Common myeloid progenitor, CD34-positive (primary cell): ENCODE measurements at regions not wholly inside any gene's neighbourhood (a gene's known extent, or its start where the extent isn't known, plus 50 kb on each side); places are given as distances from the start of the nearest gene placed in this dataset.

ENCODE experiments used
- CTCF ChIA-PET: fragments of 350-600 bp; sonication (Branson Sonifier 250); formaldehyde crosslinking; loops from one replicate; lab custom pipeline; 2021; ENCODE audit warnings: antibody characterized with exemption; lab: Charles Lee
- POLR2A ChIA-PET: fragments of 350-600 bp; sonication (Branson Sonifier 250); formaldehyde crosslinking; loops from one replicate; lab custom pipeline; 2021; ENCODE audit warnings: antibody characterized with exemption; lab: Charles Lee
- DNase-seq, 3 donors: peaks; one replicate each; pipeline versions ENCODE4 v3.0.0 to v3.0.0-alpha.2; 2013
- H3K27ac ChIP-seq, 2 experiments: 1 replicate in 1 of 2; 2 replicates in 1 of 2; pipeline ENCODE4 v1.7.0; 2013; ENCODE audit warnings: inconsistent platforms in 2 of 2, low read length in 2 of 2, mild to moderate bottlenecking in 2 of 2, low read depth in 1 of 2, moderate library complexity in 1 of 2; ENCODE audit not compliant: severe bottlenecking in 2 of 2, insufficient read depth in 1 of 2, poor library complexity in 1 of 2
- H3K27me3 ChIP-seq, 5 experiments: replicated peaks in 2 of 5; 1 replicate in 3 of 5; 2 replicates in 2 of 5; pipeline versions ENCODE4 v1.6.1 to v1.7.0; 2013; ENCODE audit warnings: low read length in 4 of 5, mild to moderate bottlenecking in 2 of 5, moderate library complexity in 2 of 5, inconsistent platforms in 1 of 5; ENCODE audit not compliant: insufficient read depth in 5 of 5, control insufficient read depth in 4 of 5
- H3K36me3 ChIP-seq, 4 experiments: 1 replicate in 2 of 4; 2 replicates in 2 of 4; pipeline versions ENCODE4 v1.6.1 to v1.7.0; 2013; ENCODE audit warnings: low read length in 3 of 4, control low read depth in 1 of 4, mild to moderate bottlenecking in 1 of 4; ENCODE audit not compliant: control insufficient read depth in 4 of 4, insufficient read depth in 4 of 4
- H3K4me1 ChIP-seq, 4 experiments: 1 replicate in 3 of 4; 2 replicates in 1 of 4; pipeline versions ENCODE4 v1.6.1 to v1.7.1; 2013; ENCODE audit warnings: low read length in 3 of 4, mild to moderate bottlenecking in 3 of 4, control low read depth in 1 of 4, inconsistent platforms in 1 of 4, moderate library complexity in 1 of 4; ENCODE audit not compliant: control insufficient read depth in 4 of 4, insufficient read depth in 4 of 4; ENCODE audit errors: control extremely low read depth in 1 of 4
- H3K4me3 ChIP-seq, 7 experiments: 1 replicate in 4 of 7; 2 replicates in 3 of 7; pipeline versions ENCODE4 v1.5.1 to v1.7.0; 2013; ENCODE audit warnings: mild to moderate bottlenecking in 7 of 7, low read length in 6 of 7, moderate library complexity in 6 of 7, inconsistent platforms in 2 of 7, low read depth in 2 of 7, control low read depth in 1 of 7; ENCODE audit not compliant: insufficient read depth in 4 of 7, control insufficient read depth in 1 of 7; ENCODE audit errors: extremely low read depth in 1 of 7
- H3K9me3 ChIP-seq, 5 experiments: 1 replicate in 4 of 5; 2 replicates in 1 of 5; pipeline versions ENCODE4 v1.6.1 to v1.7.1; 2013; ENCODE audit warnings: low read length in 4 of 5, mild to moderate bottlenecking in 2 of 5, inconsistent platforms in 1 of 5, low read depth in 1 of 5, moderate library complexity in 1 of 5; ENCODE audit not compliant: control insufficient read depth in 4 of 5, insufficient read depth in 2 of 5; ENCODE audit errors: control extremely low read depth in 1 of 5
- WGBS: methylation state at CpG from one replicate; pipeline ENCODE4 v1.1.5; 2013; ENCODE audit not compliant: insufficient coverage; 5-methylcytosine and 5-hydroxymethylcytosine counted together

- H3K27ac ChIP-seq = no peak overlapping the region
- POLR2A ChIA-PET = no interaction called here
- H3K4me1 ChIP-seq = no peaks in the 10 kb centered on the region
- no peaks in the 10 kb centered on the region for H3K9me3 ChIP-seq
- no peak overlapping the region for H3K4me3 ChIP-seq
- no peaks in the 10 kb centered on the region for H3K27me3 ChIP-seq
- CTCF ChIA-PET = no interaction called here
- 86% methylated on average over 1 of the region's 1 CpG for WGBS
- H3K36me3 ChIP-seq = no peaks in the 10 kb centered on the region
- no peak for DNase-seq
These were observed 78.7 kb upstream of the LOC128125822 start for GRCh38 chr6:63493557-63493956.

- DNase-seq = no peak
- ChIA-PET POLR2A (no interaction called here), CTCF (no interaction called here)
- WGBS = 92% methylated on average over 2 of the region's 2 CpGs
- no peak overlapping the region for H3K4me3 ChIP-seq
- H3K27ac ChIP-seq = no peak overlapping the region
- no peaks in the 10 kb centered on the region for H3K36me3 ChIP-seq
- H3K4me1 ChIP-seq = no peaks in the 10 kb centered on the region
- no peaks in the 10 kb centered on the region for H3K9me3 ChIP-seq
- H3K27me3 ChIP-seq = no peaks in the 10 kb centered on the region
These were observed 75.9 kb upstream of the LOC128125822 start for GRCh38 chr6:63496361-63496804.

- no peak overlapping the region for H3K4me3 ChIP-seq
- ChIA-PET CTCF (no interaction called here), POLR2A (no interaction called here)
- H3K36me3 ChIP-seq = no peaks in the 10 kb centered on the region
- DNase-seq = no peak
- no peaks in the 10 kb centered on the region for H3K4me1 ChIP-seq
- no peaks in the 10 kb centered on the region for H3K27me3 ChIP-seq
- no peak overlapping the region for H3K27ac ChIP-seq
- H3K9me3 ChIP-seq = no peaks in the 10 kb centered on the region
These were observed 70.1 kb upstream of the LOC128125822 start for GRCh38 chr6:63502156-63502555.

GRCh38 chr6:63503199-63503598 is 69.1 kb upstream of the LOC128125822 start:
- Histone ChIP-seq H3K36me3 (no peaks in the 10 kb centered on the region), H3K4me1 (no peaks in the 10 kb centered on the region), H3K27ac (no peak overlapping the region), H3K27me3 (no peaks in the 10 kb centered on the region), H3K4me3 (no peak overlapping the region), H3K9me3 (no peaks in the 10 kb centered on the region)
- no peak for DNase-seq
- 98% methylated on average over 5 of the region's 5 CpGs for WGBS
- POLR2A ChIA-PET = no interaction called here
- CTCF ChIA-PET = no interaction called here

- Histone ChIP-seq H3K9me3 (no peaks in the 10 kb centered on the region), H3K4me1 (no peaks in the 10 kb centered on the region), H3K27ac (no peak overlapping the region), H3K27me3 (no peaks in the 10 kb centered on the region), H3K36me3 (no peaks in the 10 kb centered on the region), H3K4me3 (no peak overlapping the region)
- DNase-seq = no peak
- WGBS = no CpG with 5 or more reads among the region's 3 CpGs
- CTCF ChIA-PET = no interaction called here
- POLR2A ChIA-PET = no interaction called here
These were observed 67.4 kb upstream of the LOC128125822 start for GRCh38 chr6:63504777-63505384.

- H3K27ac ChIP-seq = no peak overlapping the region
- CTCF ChIA-PET = no interaction called here
- H3K36me3 ChIP-seq = no peaks in the 10 kb centered on the region
- 100% methylated on average over 2 of the region's 3 CpGs for WGBS
- no peak for DNase-seq
- H3K9me3 ChIP-seq = no peaks in the 10 kb centered on the region
- no peaks in the 10 kb centered on the region for H3K27me3 ChIP-seq
- no peaks in the 10 kb centered on the region for H3K4me1 ChIP-seq
- POLR2A ChIA-PET = no interaction called here
- no peak overlapping the region for H3K4me3 ChIP-seq
These were observed 65.2 kb upstream of the LOC128125822 start for GRCh38 chr6:63507096-63507495.

GRCh38 chr6:63509652-63510352 is 62.5 kb upstream of the LOC128125822 start:
- ChIA-PET POLR2A (no interaction called here), CTCF (no interaction called here)
- DNase-seq = no peak
- Histone ChIP-seq H3K36me3 (no peaks in the 10 kb centered on the region), H3K4me1 (no peaks in the 10 kb centered on the region), H3K27ac (no peak overlapping the region), H3K27me3 (no peaks in the 10 kb centered on the region), H3K9me3 (no peaks in the 10 kb centered on the region), H3K4me3 (no peak overlapping the region)
- 92% methylated on average over 4 of the region's 7 CpGs for WGBS
